HCT116 (cell line): ENCODE measurements at regions not wholly inside any gene's neighbourhood (a gene's known extent, or its start where the extent isn't known, plus 50 kb on each side); places are given as distances from the start of the nearest gene placed in this dataset.

Experiments used
- ATAC-seq: fragments of 200-7000 bp; cut with Tn5 transposase; 2 replicates; pipeline ENCODE4 v1.9.1; 2020; ENCODE audit warnings: mild to moderate bottlenecking, moderate library complexity
- BruUV-seq: library from RNA; stranded (reverse); fragments of 400-500 nt; replicated peaks from 2 replicates; lab custom pipeline; 2021; lab: Mats Ljungman, UMichigan
- CTCF ChIA-PET: fragments of 300-600 bp; sonication (Branson Sonifier 250); formaldehyde crosslinking; loops from one replicate; lab custom pipeline; 2021; ENCODE audit warnings: antibody characterized with exemption; lab: Charles Lee
- POLR2A ChIA-PET: fragments of 300-600, 350-600 bp; sonication (Branson Sonifier 250); formaldehyde crosslinking; loops from one replicate; lab custom pipeline; 2021; ENCODE audit warnings: antibody characterized with exemption; lab: Charles Lee
- RAD21 ChIA-PET, 2 experiments: fragments of 300-600 bp; sonication (Branson Sonifier 250); formaldehyde crosslinking; loops; one replicate each; lab custom pipeline; 2023; ENCODE audit warnings: low total read pairs in 2 of 2; ENCODE audit not compliant: uncharacterized antibody in 2 of 2, unreplicated experiment in 2 of 2, low non-redundant PET in 1 of 2; lab: Charles Lee
- DNase-seq: peaks from one replicate; pipeline ENCODE4 v3.0.0-alpha.2; 2010; ENCODE audit warnings: low read depth, low spot score
- H2AFZ ChIP-seq: fragments of 200-600 bp; shearing (Covaris generic), sonication (generic); 2 replicates; pipeline ENCODE4 v1.6.1; 2017; ENCODE audit warnings: low read depth, mixed run types, mixed read lengths, antibody characterized with exemption, low read length; ENCODE audit not compliant: poor library complexity, severe bottlenecking
- H3K27ac ChIP-seq: 2 replicates; pipeline ENCODE4 v1.5.1; 2012; ENCODE audit warnings: low read depth, low read length
- H3K27me3 ChIP-seq: fragments of 200-600 bp; sonication (generic); 2 replicates; pipeline ENCODE4 v1.6.1; 2016; ENCODE audit warnings: mixed run types, low read length, mixed read lengths; ENCODE audit not compliant: insufficient read depth
- H3K36me3 ChIP-seq, 2 experiments: fragments of 200-500 bp in 1 of 2; fragments of 200-600 bp in 1 of 2; sonication (Bioruptor generic) in 1 of 2; sonication (generic) in 1 of 2; 2 replicates each; pipeline versions ENCODE4 v1.5.1 to v1.6.1; 2014 to 2016; ENCODE audit warnings: low read length in 2 of 2, inconsistent platforms in 1 of 2, mixed read lengths in 1 of 2, mixed run types in 1 of 2; ENCODE audit not compliant: insufficient read depth in 2 of 2, control insufficient read depth in 1 of 2
- H3K4me1 ChIP-seq, 2 experiments: fragments of 200-600 bp in 1 of 2; sonication (generic) in 1 of 2; 2 replicates each; pipeline versions ENCODE4 v1.5.1 to v1.6.1; 2012 to 2017; ENCODE audit warnings: low read length in 2 of 2, inconsistent platforms in 1 of 2, mild to moderate bottlenecking in 1 of 2, mixed read lengths in 1 of 2, mixed run types in 1 of 2, moderate library complexity in 1 of 2; ENCODE audit not compliant: insufficient read depth in 2 of 2, control insufficient read depth in 1 of 2
- H3K4me2 ChIP-seq: fragments of 200-600 bp; sonication (generic); 2 replicates; pipeline ENCODE4 v1.6.1; 2017; ENCODE audit warnings: mixed run types, low read length, mixed read lengths
- H3K4me3 ChIP-seq, 2 experiments: fragments of 200-600 bp in 1 of 2; sonication (generic) in 1 of 2; replicated peaks in 1 of 2; 2 replicates each; pipeline ENCODE4 v1.5.1; 2011 to 2016; ENCODE audit warnings: low read length in 2 of 2, control low read depth in 1 of 2, low read depth in 1 of 2, mild to moderate bottlenecking in 1 of 2, mixed read lengths in 1 of 2, mixed run types in 1 of 2
- H3K79me2 ChIP-seq: fragments of 200-600 bp; sonication (generic); 2 replicates; pipeline ENCODE4 v1.6.1; 2017; ENCODE audit warnings: mild to moderate bottlenecking, mixed run types, low read length, moderate library complexity, mixed read lengths; ENCODE audit not compliant: insufficient read depth
- H3K9ac ChIP-seq: fragments of 200-600 bp; sonication (generic); 2 replicates; pipeline ENCODE4 v1.6.1; 2016; ENCODE audit warnings: low read length, mixed read lengths
- H3K9me2 ChIP-seq: fragments of 200-600 bp; sonication (generic), shearing (Covaris generic); 2 replicates; pipeline ENCODE4 v1.6.1; 2017; ENCODE audit warnings: mixed run types, mild to moderate bottlenecking, moderate library complexity; ENCODE audit not compliant: insufficient read depth
- H3K9me3 ChIP-seq, 2 experiments: fragments of 200-500 bp in 1 of 2; fragments of 200-600 bp in 1 of 2; sonication (Bioruptor generic) in 1 of 2; sonication (generic) in 1 of 2; 2 replicates each; pipeline ENCODE4 v1.6.1; 2014 to 2017; ENCODE audit warnings: low read length in 2 of 2, mixed read lengths in 2 of 2, inconsistent platforms in 1 of 2, low read depth in 1 of 2, mild to moderate bottlenecking in 1 of 2, mixed run types in 1 of 2, moderate library complexity in 1 of 2; ENCODE audit not compliant: control insufficient read depth in 1 of 2, insufficient read depth in 1 of 2
- H4K20me1 ChIP-seq: fragments of 200-600 bp; sonication (generic), shearing (Covaris generic); 2 replicates; pipeline ENCODE4 v1.6.1; 2017; ENCODE audit warnings: mixed run types, mild to moderate bottlenecking, moderate library complexity; ENCODE audit not compliant: insufficient read depth
- CBX3 ChIP-seq: IDR thresholded peaks from 2 replicates; pipeline ENCODE4 v1.6.1; 2012; ENCODE audit warnings: low read depth
- CEBPB ChIP-seq: IDR thresholded peaks from 2 replicates; pipeline ENCODE4 v1.6.1; 2012; ENCODE audit warnings: low read depth
- EGR1 ChIP-seq: IDR thresholded peaks from 2 replicates; pipeline ENCODE4 v1.6.1; 2012; ENCODE audit warnings: low read depth
- ELF1 ChIP-seq: IDR thresholded peaks from 2 replicates; pipeline ENCODE4 v1.6.1; 2012; ENCODE audit warnings: low read depth, borderline replicate concordance
- EZH2 ChIP-seq: fragments of 200-600 bp; sonication (generic); IDR thresholded peaks from 2 replicates; pipeline ENCODE4 v1.6.1; 2017; ENCODE audit warnings: antibody characterized with exemption, mixed run types
- EZH2phosphoT487 ChIP-seq: fragments of 200-600 bp; IDR thresholded peaks from 2 replicates; pipeline ENCODE4 v1.6.1; 2018; ENCODE audit warnings: antibody characterized with exemption, borderline replicate concordance
- FOSL1 ChIP-seq: IDR thresholded peaks from 2 replicates; pipeline ENCODE4 v1.6.1; 2012; ENCODE audit warnings: low read depth
- JUND ChIP-seq: IDR thresholded peaks from 2 replicates; pipeline ENCODE4 v1.6.1; 2012
- POLR2A ChIP-seq: IDR thresholded peaks from 2 replicates; pipeline ENCODE4 v1.7.0; 2011; ENCODE audit warnings: borderline replicate concordance; ENCODE audit not compliant: insufficient read depth, insufficient read length; ENCODE audit errors: extremely low read depth
- POLR2AphosphoS5 ChIP-seq: IDR thresholded peaks from 2 replicates; pipeline ENCODE4 v1.6.1; 2011; ENCODE audit warnings: mild to moderate bottlenecking, low read depth, low read length, moderate library complexity
- RAD21 ChIP-seq: IDR thresholded peaks from 2 replicates; pipeline ENCODE4 v1.6.1; 2012; ENCODE audit warnings: low read depth, mild to moderate bottlenecking
- SIN3A ChIP-seq: IDR thresholded peaks from 2 replicates; pipeline ENCODE4 v1.6.1; 2012; ENCODE audit warnings: low read depth
- SP1 ChIP-seq: IDR thresholded peaks from 2 replicates; pipeline ENCODE4 v1.6.1; 2012; ENCODE audit warnings: low read depth
- TCF7L2 ChIP-seq: IDR thresholded peaks from 2 replicates; pipeline ENCODE4 v1.7.0; 2011; ENCODE audit warnings: borderline replicate concordance, inconsistent platforms; ENCODE audit not compliant: insufficient read depth, insufficient read length; ENCODE audit errors: extremely low read depth
- YY1 ChIP-seq: IDR thresholded peaks from 2 replicates; pipeline ENCODE4 v1.6.1; 2011; ENCODE audit warnings: low read length, low read depth, moderate library complexity, mild to moderate bottlenecking; ENCODE audit not compliant: insufficient replicate concordance; ENCODE audit errors: extremely low read depth
- intact Hi-C: fragments of 100-400 bp; cut with micrococcal nuclease; formaldehyde crosslinking; loops from 2 replicates; pipeline ENCODE4 v1.10.0; 2022
- TF ChIP-seq, protein P1 (sequence below), 3 experiments: fragments of 200-600 bp in 1 of 3; sonication (generic) in 1 of 3; IDR thresholded peaks in 2 of 3; conservative IDR thresholded peaks in 1 of 3; 2 replicates each; pipeline ENCODE4 v1.5.1; 2012 to 2017; ENCODE audit warnings: low read depth in 2 of 3, low read length in 2 of 3, antibody characterized with exemption in 1 of 3, borderline replicate concordance in 1 of 3, control low read depth in 1 of 3, mild to moderate bottlenecking in 1 of 3, mixed read lengths in 1 of 3, mixed run types in 1 of 3, moderate library complexity in 1 of 3; ENCODE audit not compliant: insufficient read depth in 1 of 3
- TF ChIP-seq, protein P2 (sequence below): IDR thresholded peaks from 2 replicates; pipeline ENCODE4 v1.6.1; 2011; ENCODE audit warnings: mild to moderate bottlenecking, low read length, moderate library complexity; ENCODE audit not compliant: insufficient replicate concordance; ENCODE audit errors: extremely low read depth

DNA sequence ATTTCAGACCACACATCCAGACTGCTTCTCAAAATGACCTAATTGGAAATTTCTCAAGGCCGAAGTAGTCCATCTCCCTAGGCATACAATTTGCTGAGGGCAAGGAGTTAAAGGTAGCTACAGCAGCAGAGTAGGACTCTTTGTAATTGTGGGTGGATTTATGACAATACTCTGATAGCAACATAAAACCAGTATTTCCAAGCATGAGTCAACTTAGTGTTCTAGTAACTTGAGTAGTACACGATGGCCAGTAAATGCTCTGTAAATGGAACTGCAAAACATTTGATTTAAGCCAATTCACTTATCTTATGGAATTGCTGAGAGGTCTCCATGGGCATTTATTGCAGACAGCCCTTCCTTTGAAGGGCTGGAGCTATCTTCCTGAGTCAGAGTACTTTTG is 352.2 kb downstream of the PLK2 start:
- H3K27me3 ChIP-seq = no peaks in the 10 kb centered on the region
- no peaks in the 10 kb centered on the region for H3K79me2 ChIP-seq
- CTCF ChIA-PET = no interaction called here
- no peak overlapping the region for H3K27ac ChIP-seq
- no peaks in the 10 kb centered on the region for H4K20me1 ChIP-seq
- no peaks in the 10 kb centered on the region for H3K9me3 ChIP-seq
- TF ChIP-seq JUND (no peak), POLR2A (no peak), EZH2 (no peak), SP1 (no peak), CEBPB (no peak), ELF1 (no peak), FOSL1 (no peak), RAD21 (no peak)
- POLR2A ChIA-PET = no interaction called here
- H3K4me3 ChIP-seq = no peak overlapping the region
- no peak overlapping the region for H3K9ac ChIP-seq
- H3K4me2 ChIP-seq = no peak overlapping the region
- H3K4me1 ChIP-seq = no peaks in the 10 kb centered on the region
- no peak overlapping the region for H2AFZ ChIP-seq
- intact Hi-C loops = no loop called here
- ATAC-seq (no peak), DNase-seq (no peak)
- BruUV-seq = no TSS peak
- no peaks in the 10 kb centered on the region for H3K9me2 ChIP-seq
- RAD21 ChIA-PET = no interaction called here
- H3K36me3 ChIP-seq = no peaks in the 10 kb centered on the region

DNA sequence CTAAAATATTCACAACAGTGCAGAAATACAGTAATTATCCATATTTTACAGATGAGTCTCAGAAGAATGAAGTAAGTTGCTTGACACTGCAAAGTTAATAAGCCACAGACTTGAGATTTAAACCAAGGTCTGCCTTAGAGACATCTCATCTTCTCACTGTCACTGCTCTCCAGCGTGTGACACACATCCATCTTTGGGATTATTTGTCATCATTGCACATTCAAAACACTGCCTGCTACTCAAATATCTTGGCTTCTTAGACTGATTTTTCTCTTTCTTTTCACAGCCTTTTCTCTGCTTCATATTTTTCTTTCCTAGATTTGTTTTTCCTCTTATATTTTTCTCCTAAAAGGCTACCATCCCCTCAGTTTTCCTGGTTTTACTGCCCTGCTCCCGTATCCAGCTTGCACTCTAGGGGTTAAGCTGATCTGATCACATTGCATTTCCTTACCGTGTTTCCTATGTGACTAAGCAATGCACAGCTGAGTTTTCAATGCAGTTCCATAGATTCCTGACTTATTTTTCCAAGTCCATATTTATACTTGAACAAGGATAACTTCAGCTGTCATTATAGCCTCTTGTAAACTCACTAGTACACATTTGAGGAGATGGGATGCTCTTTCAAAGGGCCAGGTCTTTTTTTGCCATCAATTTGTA is 353.0 kb downstream of the PLK2 start:
- DNase-seq (no peak), ATAC-seq (no peak)
- Histone ChIP-seq H3K27me3 (no peaks in the 10 kb centered on the region), H2AFZ (no peak overlapping the region), H3K36me3 (no peaks in the 10 kb centered on the region), H3K4me3 (no peak overlapping the region), H3K27ac (no peak overlapping the region), H3K79me2 (no peaks in the 10 kb centered on the region), H3K4me1 (no peaks in the 10 kb centered on the region), H3K9me2 (no peaks in the 10 kb centered on the region), H3K4me2 (no peak overlapping the region), H3K9ac (no peak overlapping the region), H3K9me3 (no peaks in the 10 kb centered on the region), H4K20me1 (no peaks in the 10 kb centered on the region)
- RAD21 ChIA-PET = no interaction called here
- CTCF ChIA-PET = no interaction called here
- POLR2A ChIA-PET = no interaction called here
- no TSS peak for BruUV-seq
- intact Hi-C loops = no loop called here
- TF ChIP-seq EZH2phosphoT487 = no peak
- TF ChIP-seq EGR1 = no peak
- TF ChIP-seq SIN3A = no peak
- no peak for TF ChIP-seq CEBPB
- no peak for TF ChIP-seq ELF1
- no peak for TF ChIP-seq POLR2A
- TF ChIP-seq JUND = no peak
- TF ChIP-seq FOSL1 = no peak
- TF ChIP-seq TCF7L2 = no peak
- TF ChIP-seq POLR2AphosphoS5 = no peak
- TF ChIP-seq RAD21 = no peak
- TF ChIP-seq YY1 = no peak
- TF ChIP-seq, protein P1, sequence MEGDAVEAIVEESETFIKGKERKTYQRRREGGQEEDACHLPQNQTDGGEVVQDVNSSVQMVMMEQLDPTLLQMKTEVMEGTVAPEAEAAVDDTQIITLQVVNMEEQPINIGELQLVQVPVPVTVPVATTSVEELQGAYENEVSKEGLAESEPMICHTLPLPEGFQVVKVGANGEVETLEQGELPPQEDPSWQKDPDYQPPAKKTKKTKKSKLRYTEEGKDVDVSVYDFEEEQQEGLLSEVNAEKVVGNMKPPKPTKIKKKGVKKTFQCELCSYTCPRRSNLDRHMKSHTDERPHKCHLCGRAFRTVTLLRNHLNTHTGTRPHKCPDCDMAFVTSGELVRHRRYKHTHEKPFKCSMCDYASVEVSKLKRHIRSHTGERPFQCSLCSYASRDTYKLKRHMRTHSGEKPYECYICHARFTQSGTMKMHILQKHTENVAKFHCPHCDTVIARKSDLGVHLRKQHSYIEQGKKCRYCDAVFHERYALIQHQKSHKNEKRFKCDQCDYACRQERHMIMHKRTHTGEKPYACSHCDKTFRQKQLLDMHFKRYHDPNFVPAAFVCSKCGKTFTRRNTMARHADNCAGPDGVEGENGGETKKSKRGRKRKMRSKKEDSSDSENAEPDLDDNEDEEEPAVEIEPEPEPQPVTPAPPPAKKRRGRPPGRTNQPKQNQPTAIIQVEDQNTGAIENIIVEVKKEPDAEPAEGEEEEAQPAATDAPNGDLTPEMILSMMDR (IDR thresholded peaks at IDR 0.05 in 2 of 3, conservative IDR thresholded peaks at IDR 0.05 in 1 of 3; ENCODE audit: borderline replicate concordance in 1 of 3, insufficient read depth in 1 of 3, low read depth in 2 of 3, low read length in 2 of 3) = no peak
- TF ChIP-seq CBX3 = no peak
- TF ChIP-seq, protein P2, sequence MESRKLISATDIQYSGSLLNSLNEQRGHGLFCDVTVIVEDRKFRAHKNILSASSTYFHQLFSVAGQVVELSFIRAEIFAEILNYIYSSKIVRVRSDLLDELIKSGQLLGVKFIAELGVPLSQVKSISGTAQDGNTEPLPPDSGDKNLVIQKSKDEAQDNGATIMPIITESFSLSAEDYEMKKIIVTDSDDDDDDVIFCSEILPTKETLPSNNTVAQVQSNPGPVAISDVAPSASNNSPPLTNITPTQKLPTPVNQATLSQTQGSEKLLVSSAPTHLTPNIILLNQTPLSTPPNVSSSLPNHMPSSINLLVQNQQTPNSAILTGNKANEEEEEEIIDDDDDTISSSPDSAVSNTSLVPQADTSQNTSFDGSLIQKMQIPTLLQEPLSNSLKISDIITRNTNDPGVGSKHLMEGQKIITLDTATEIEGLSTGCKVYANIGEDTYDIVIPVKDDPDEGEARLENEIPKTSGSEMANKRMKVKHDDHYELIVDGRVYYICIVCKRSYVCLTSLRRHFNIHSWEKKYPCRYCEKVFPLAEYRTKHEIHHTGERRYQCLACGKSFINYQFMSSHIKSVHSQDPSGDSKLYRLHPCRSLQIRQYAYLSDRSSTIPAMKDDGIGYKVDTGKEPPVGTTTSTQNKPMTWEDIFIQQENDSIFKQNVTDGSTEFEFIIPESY = no peak
